ENCODE measurements at regions not wholly inside any gene's neighbourhood (a gene's known extent, or its start where the extent isn't known, plus 50 kb on each side); places are given as distances from the start of the nearest gene placed in this dataset.
"Not testable (repeated sequence)": the region's sequence is repeated elsewhere in the genome, so short reads cannot be mapped to it uniquely, and the experiment has no call there.

- intact Hi-C loops (cut with micrococcal nuclease), result no loop called here
- Histone ChIP-seq H3K9ac (ENCODE audit: low read length) (no peak overlapping the region), H3K9me3 (ENCODE audit: low read length) (no peaks in the 10 kb centered on the region), H3K36me3 (ENCODE audit: low read depth, low read length) (no peaks in the 10 kb centered on the region), H3K4me3 (ENCODE audit: low read length) (no peak overlapping the region), H4K20me1 (ENCODE audit: low read length) (no peaks in the 10 kb centered on the region), H3K4me2 (ENCODE audit: low read length) (no peak overlapping the region), H2AFZ (ENCODE audit: low read length) (peak overlapping the region; percentile 28; the same call in 1 of the 2 replicates), H3K27me3 (ENCODE audit: low read length) (no peaks in the 10 kb centered on the region), H3K79me2 (ENCODE audit: low read length) (no peaks in the 10 kb centered on the region), H3K4me1 (ENCODE audit: insufficient read depth, low read length) (peaks cover 8% of the 10 kb centered on the region; the same call in 1 of the 2 replicates), H3K27ac (ENCODE audit: low read length) (no peak overlapping the region), H3K9me2 (replicated peaks; ENCODE audit: low read length) (no peaks in the 10 kb centered on the region), H3F3A (ENCODE audit: low read length, unreplicated experiment) (no peaks in the 10 kb centered on the region)
- DNase-seq, result peak; percentile 48
- BruUV-seq (replicated peaks), result no TSS peak
- TF ChIP-seq CTCF (conservative IDR thresholded peaks at IDR 0.05; ENCODE audit: low read depth, low read length) (no peak), EZH2phosphoT487 (IDR thresholded peaks at IDR 0.05; ENCODE audit: borderline replicate concordance, low read length) (no peak), EZH2 (IDR thresholded peaks at IDR 0.05; ENCODE audit: low read length, unreplicated experiment) (no peak)
- CTCF ChIA-PET, result interaction anchor here (0.5 kb wide), 1 partner anchor 387 kb away, joined by 3 read pairs; no protein-coding TSS in a partner anchor
- POLR2A ChIA-PET (ENCODE audit: unreplicated experiment), result no interaction called here
- peak; percentile 61 for ATAC-seq
Measured at GRCh38 chr6:27720607-27721580, 191.3 kb downstream of the OR2B2 start.

- ATAC-seq; CTCF ChIA-PET; H3K36me3 ChIP-seq (ENCODE audit: low read depth, low read length); H3K9me3 ChIP-seq (ENCODE audit: low read length); DNase-seq; POLR2A ChIA-PET (ENCODE audit: unreplicated experiment); intact Hi-C loops (cut with micrococcal nuclease); H4K20me1 ChIP-seq (ENCODE audit: low read length); H3K9me2 ChIP-seq (replicated peaks; ENCODE audit: low read length); H3K4me3 ChIP-seq (ENCODE audit: low read length); H3K27me3 ChIP-seq (ENCODE audit: low read length); H3K4me1 ChIP-seq (ENCODE audit: insufficient read depth, low read length); BruUV-seq (replicated peaks); H3K4me2 ChIP-seq (ENCODE audit: low read length); H3K9ac ChIP-seq (ENCODE audit: low read length); H2AFZ ChIP-seq (ENCODE audit: low read length); H3K27ac ChIP-seq (ENCODE audit: low read length); H3F3A ChIP-seq (ENCODE audit: low read length, unreplicated experiment); H3K79me2 ChIP-seq (ENCODE audit: low read length): not testable (repeated sequence)
Measured at GRCh38 chr6:27719039-27719438, 193.2 kb downstream of the OR2B2 start.

GRCh38 chr6:27706431-27706830 is 205.8 kb downstream of the OR2B2 start:
- DNase-seq, result no peak
- no peak overlapping the region for H3K4me2 ChIP-seq (ENCODE audit: low read length)
- intact Hi-C loops (cut with micrococcal nuclease), result no loop called here
- H3K36me3 ChIP-seq (ENCODE audit: low read depth, low read length), result no peaks in the 10 kb centered on the region
- no peak for ATAC-seq
- no peaks in the 10 kb centered on the region for H3K9me3 ChIP-seq (ENCODE audit: low read length)
- no peak overlapping the region for H3K27ac ChIP-seq (ENCODE audit: low read length)
- POLR2A ChIA-PET (ENCODE audit: unreplicated experiment), result no interaction called here
- no peak overlapping the region for H2AFZ ChIP-seq (ENCODE audit: low read length)
- TF ChIP-seq EZH2phosphoT487 (IDR thresholded peaks at IDR 0.05; ENCODE audit: borderline replicate concordance, low read length) (no peak), EZH2 (IDR thresholded peaks at IDR 0.05; ENCODE audit: low read length, unreplicated experiment) (no peak), CTCF (conservative IDR thresholded peaks at IDR 0.05; ENCODE audit: low read depth, low read length) (no peak)
- H3K27me3 ChIP-seq (ENCODE audit: low read length), result no peaks in the 10 kb centered on the region
- H3K4me1 ChIP-seq (ENCODE audit: insufficient read depth, low read length), result no peaks in the 10 kb centered on the region
- no peak overlapping the region for H3K9ac ChIP-seq (ENCODE audit: low read length)
- BruUV-seq (replicated peaks), result no TSS peak
- H3F3A ChIP-seq (ENCODE audit: low read length, unreplicated experiment), result no peaks in the 10 kb centered on the region
- CTCF ChIA-PET, result no interaction called here
- H3K4me3 ChIP-seq (ENCODE audit: low read length), result no peak overlapping the region
- no peaks in the 10 kb centered on the region for H3K9me2 ChIP-seq (replicated peaks; ENCODE audit: low read length)
- H4K20me1 ChIP-seq (ENCODE audit: low read length), result no peaks in the 10 kb centered on the region
- H3K79me2 ChIP-seq (ENCODE audit: low read length), result no peaks in the 10 kb centered on the region

Measured in PC-3 (cell line).